ENCODE measurements at regions not wholly inside any gene's neighbourhood (a gene's known extent, or its start where the extent isn't known, plus 50 kb on each side); places are given as distances from the start of the nearest gene placed in this dataset.

- no peak for DNase-seq
Observed at GRCh38 chr5:35417040-35417439, 186.8 kb upstream of the PRLR start.

GRCh38 chr5:35416217-35416988, 186.1 kb upstream of the PRLR start:
- DNase-seq, result no peak

- DNase-seq, result no peak
Observed at GRCh38 chr5:35415309-35415708, 185.0 kb upstream of the PRLR start.

GRCh38 chr5:35409361-35409760, 179.1 kb upstream of the PRLR start:
- DNase-seq, result no peak

GRCh38 chr5:35408146-35408545, 177.9 kb upstream of the PRLR start:
- DNase-seq, result no peak

GRCh38 chr5:35407697-35408096, 177.4 kb upstream of the PRLR start:
- DNase-seq, result no peak

GRCh38 chr5:35405938-35406337, 175.7 kb upstream of the PRLR start:
- DNase-seq, result no peak

- no peak for DNase-seq
Observed at GRCh38 chr5:35404701-35405100, 174.4 kb upstream of the PRLR start.

- no peak for DNase-seq
Observed at GRCh38 chr5:35393901-35394300, 163.6 kb upstream of the PRLR start.

- DNase-seq, result no peak
Observed at GRCh38 chr5:35384658-35385057, 154.4 kb upstream of the PRLR start.

GRCh38 chr5:35383041-35383440, 152.8 kb upstream of the PRLR start:
- DNase-seq, result no peak

- no peak for DNase-seq
Observed at GRCh38 chr5:35377653-35378052, 147.4 kb upstream of the PRLR start.

GRCh38 chr5:35374584-35374983, 144.3 kb upstream of the PRLR start:
- no peak for DNase-seq

GRCh38 chr5:35373249-35373648, 143.0 kb upstream of the PRLR start:
- DNase-seq, result no peak

- DNase-seq, result no peak
Observed at GRCh38 chr5:35372482-35372881, 142.2 kb upstream of the PRLR start.

GRCh38 chr5:35371951-35372426, 141.7 kb upstream of the PRLR start:
- no peak for DNase-seq

GRCh38 chr5:35370871-35371270, 140.6 kb upstream of the PRLR start:
- no peak for DNase-seq

GRCh38 chr5:35369965-35370790, 139.9 kb upstream of the PRLR start:
- DNase-seq, result no peak

GRCh38 chr5:35367526-35367925, 137.2 kb upstream of the PRLR start:
- no peak for DNase-seq

- DNase-seq, result no peak
Observed at GRCh38 chr5:35365758-35366157, 135.5 kb upstream of the PRLR start.

GRCh38 chr5:35364350-35364749, 134.1 kb upstream of the PRLR start:
- DNase-seq, result no peak

GRCh38 chr5:35363387-35363965, 133.2 kb upstream of the PRLR start:
- DNase-seq, result no peak

- DNase-seq, result no peak
Observed at GRCh38 chr5:35362772-35363171, 132.5 kb upstream of the PRLR start.

- no peak for DNase-seq
Observed at GRCh38 chr5:35360671-35361070, 130.4 kb upstream of the PRLR start.
